ENCODE measurements at regions not wholly inside any gene's neighbourhood (a gene's known extent, or its start where the extent isn't known, plus 50 kb on each side); places are given as distances from the start of the nearest gene placed in this dataset.
"Not testable (repeated sequence)": the region's sequence is repeated elsewhere in the genome, so short reads cannot be mapped to it uniquely, and the experiment has no call there.

DNA sequence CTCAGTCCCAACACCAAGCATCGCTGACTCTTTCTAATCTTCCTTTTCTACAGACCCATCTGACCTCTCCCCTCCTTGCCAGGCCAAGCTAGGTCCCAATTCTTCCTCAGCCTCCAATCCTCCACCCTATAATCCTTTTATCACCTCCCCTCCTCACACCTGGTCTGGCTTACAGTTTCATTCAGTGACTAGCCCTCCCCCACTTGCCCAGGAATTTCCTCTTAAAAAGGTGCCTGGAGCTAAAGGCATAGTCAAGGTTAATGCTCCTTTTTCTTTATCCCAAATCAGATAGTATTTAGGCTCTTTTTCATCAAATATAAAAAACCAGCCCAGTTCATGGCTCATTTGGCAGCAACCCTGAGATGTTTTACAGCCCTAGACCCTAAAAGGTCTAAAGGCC, 327.1 kb upstream of the KCNMB2 start:
- DNase-seq (ENCODE audit: low read depth), result not testable (repeated sequence)

DNA sequence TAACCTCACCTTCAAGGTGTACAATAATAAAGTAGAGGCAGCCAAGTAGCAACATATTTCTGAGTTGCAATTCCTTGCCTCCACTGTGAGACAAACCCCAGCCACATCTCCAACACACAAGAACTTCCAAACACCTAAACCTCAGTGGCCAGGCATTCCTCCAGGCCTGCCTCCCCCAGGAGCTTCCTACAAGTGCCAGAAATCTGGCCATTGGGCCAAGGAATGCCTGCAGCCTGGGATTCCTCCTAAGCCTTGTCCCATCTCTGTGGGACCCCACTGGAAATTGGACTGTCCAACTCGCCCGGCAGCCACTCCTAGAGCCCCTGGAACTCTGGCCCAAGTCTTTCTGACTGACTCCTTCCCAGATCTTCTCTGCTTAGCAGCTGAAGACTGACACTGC, 326.6 kb upstream of the KCNMB2 start:
- not testable (repeated sequence) for DNase-seq (ENCODE audit: low read depth)

DNA sequence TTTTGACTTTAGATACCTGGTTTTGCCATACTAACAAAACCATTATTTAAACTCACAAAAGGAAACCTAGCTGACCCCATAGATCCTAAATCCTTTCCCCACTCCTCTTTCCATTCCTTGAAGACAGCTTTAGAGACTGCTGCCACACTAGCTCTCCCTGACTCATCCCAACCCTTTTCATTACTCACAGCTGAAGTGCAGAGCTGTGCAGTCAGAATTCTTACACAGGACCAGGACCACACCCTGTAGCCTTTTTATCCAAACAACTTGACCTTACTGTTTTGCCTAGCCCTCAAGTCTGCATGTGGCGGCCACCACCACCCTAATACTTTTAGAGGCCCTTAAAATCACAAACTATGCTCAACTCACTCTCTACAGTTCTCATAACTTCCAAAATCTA, 325.1 kb upstream of the KCNMB2 start:
- DNase-seq (ENCODE audit: low read depth), result not testable (repeated sequence)

- no peak for DNase-seq (ENCODE audit: low read depth)
Measured at GRCh38 chr3:178217479-178217878, 318.8 kb upstream of the KCNMB2 start.

GRCh38 chr3:178218231-178218630, 318.0 kb upstream of the KCNMB2 start:
- DNase-seq (ENCODE audit: low read depth), result no peak

DNA sequence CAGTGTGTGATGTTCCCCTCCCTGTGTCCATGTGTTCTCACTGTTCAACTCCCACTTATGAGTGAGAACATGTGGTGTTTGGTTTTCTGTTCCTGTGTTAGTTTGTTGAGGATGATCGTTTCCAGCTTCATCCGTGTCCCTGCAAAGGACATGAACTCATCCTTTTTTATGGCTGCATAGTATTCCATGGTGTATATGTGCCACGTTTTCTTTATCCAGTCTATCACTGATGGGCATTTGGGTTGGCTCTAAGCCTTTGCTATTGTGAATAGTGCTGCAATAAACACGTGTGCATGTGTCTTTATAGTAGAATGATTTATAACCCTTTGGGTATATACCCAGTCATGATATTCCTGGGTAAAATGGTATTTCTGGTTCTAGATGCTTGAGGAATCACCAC, 316.6 kb upstream of the KCNMB2 start:
- not testable (repeated sequence) for DNase-seq (ENCODE audit: low read depth)

GRCh38 chr3:178223876-178224275, 312.4 kb upstream of the KCNMB2 start:
- DNase-seq (ENCODE audit: low read depth), result no peak

DNA sequence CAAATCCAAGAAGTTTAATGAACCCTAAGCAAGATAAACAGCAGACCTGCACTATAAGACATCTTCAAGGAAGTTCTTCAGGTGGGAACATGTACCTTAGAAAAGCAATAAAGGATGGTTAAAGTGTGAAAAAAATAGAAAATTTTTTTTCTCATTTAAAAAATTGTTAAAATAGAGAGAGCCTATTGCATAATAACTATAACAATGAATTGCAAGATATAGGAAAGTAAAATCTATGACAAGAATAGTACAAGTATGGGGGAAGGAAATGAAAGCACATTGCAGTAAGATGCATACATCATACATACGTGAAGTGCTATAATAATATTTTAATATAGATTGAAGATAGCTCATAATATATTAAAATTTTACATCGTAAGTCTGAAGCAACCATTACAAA, 310.1 kb upstream of the KCNMB2 start:
- DNase-seq (ENCODE audit: low read depth), result no peak

GRCh38 chr3:178231645-178232044, 304.6 kb upstream of the KCNMB2 start:
- no peak for DNase-seq (ENCODE audit: low read depth)

GRCh38 chr3:178233371-178234071, 302.7 kb upstream of the KCNMB2 start:
- no peak for DNase-seq (ENCODE audit: low read depth)

DNA sequence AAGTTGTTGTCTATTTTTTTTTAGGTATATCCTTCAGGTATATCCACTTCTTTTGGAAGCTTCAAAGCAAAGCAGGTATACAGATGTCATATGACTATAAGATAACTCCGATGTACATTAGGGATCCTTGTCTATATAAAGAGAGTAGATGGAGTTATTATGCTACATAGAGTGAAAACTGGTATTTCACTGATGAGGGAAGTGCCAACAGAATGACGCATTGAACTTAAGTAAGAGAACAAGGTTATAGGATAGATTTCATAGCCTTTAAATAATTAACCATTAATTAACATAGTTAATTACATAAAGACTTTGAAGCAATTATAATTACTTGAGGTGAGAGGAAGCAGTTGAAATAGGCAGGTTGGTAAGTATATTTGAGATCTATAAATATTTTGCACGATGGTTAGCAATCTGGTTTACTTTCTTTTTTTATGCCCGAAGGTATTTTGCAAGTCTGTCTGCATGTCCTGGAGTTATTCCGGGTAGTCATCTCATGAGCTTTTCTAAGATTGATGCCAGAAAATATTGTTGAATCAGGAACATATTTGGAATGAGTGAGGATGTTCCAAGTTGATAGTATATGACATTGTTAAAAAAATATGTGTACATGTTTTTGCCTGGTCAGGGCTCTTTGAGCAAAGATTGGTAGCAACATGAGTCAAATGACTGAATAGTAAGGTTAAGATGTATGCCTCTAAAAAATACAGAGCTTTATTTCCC, 299.5 kb upstream of the KCNMB2 start:
- no peak for DNase-seq (ENCODE audit: low read depth)

DNA sequence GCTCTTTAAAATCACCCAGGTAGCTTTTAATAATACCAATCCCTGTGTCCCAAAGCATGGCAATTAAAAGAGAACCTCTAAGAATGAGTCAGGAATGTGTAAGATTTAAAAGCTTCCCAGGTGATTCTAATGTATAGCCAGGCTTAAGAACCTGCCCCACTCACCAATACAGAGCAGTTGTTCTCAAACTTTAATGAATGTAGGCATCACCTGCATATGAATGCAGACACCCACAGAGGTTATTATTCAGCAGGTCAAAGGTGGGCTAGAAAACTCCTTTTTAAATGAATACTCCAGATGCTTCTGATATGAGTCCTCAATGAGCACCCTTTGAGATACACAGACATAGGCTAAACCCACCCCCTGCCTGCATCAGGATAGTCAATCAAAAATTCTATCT, 298.1 kb upstream of the KCNMB2 start:
- no peak for DNase-seq (ENCODE audit: low read depth)

DNA sequence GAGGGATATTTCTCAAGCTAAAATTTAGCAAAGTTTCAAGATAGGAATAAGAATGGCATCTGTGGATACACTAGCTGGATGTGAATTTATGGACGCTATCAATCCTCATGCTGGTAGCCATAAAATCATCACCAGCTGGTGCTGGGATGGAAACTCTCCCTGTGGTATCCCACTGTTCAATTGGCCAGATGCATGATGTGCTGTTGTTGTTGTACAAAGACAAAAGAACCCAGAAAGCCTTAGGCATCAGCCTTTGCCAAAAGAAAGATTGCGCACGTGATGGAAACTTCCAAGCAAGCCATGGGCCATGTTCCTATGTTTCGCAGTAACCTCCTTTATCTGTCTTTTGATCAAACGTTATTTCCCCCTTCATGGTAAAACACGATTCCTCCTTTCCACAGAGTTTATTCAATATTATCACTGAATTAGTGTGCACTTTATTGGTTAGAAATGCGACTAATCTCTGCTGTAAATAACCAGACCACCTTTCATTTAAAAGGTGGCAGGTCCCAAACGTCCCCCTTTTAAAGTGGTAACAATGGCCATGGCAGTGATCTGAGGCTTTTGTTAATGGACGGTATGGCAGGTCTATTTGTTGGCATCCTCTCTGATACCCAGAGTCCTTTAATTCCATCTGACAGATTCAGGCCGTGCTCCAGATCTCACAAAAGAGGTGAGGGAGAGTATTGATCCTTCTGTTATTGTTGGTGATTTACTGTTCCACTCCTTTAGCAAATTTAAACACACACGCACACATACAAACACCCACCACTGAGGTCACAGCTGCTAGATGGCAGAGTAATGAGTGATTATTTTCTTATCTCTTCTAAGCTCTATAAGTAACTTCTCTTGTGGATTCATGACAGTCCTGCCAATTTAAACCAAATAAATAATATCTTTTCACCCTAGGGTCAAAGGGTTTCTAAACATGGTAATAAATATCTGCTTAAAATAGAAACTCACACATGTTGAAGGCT, 291.2 kb upstream of the KCNMB2 start:
- DNase-seq (ENCODE audit: low read depth), result no peak

DNA sequence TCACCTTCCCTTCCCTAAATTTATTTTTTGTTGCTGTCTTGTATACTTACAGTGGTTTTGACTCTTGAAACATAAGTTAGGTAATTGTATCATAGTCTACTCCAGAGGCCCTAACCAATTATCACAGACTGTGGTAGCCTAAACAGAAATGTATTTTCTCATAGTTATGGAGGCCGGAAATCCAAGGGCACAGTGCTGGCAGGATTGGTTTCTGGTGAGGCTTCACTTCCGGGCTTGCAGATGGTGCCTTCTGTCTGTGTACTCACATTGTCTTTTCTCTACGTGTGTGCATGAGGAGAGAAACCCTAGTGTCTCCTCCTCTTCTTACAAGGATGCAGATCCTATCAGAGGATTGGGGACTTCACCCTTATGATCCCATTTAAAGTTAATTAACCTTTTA, 290.2 kb upstream of the KCNMB2 start:
- no peak for DNase-seq (ENCODE audit: low read depth)

DNA sequence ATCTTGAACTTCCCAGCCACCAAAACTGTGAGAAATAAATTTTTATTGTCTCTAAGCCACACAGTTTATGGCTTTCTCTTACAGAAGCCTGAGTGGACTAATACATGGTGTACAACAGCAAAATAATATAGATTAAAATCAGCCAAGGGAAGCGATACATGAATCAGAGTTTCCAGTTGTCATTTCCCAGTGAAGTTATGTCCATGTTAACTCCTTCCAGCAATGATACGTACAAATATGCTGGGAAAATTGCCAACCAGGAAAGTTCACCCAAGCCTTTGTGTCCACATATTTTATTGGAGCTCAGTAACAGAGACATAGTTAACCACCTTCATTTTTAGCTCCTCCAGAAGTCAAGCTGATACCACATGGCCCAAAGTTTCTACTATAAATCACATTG, 280.9 kb upstream of the KCNMB2 start:
- no peak for DNase-seq (ENCODE audit: low read depth)

DNA sequence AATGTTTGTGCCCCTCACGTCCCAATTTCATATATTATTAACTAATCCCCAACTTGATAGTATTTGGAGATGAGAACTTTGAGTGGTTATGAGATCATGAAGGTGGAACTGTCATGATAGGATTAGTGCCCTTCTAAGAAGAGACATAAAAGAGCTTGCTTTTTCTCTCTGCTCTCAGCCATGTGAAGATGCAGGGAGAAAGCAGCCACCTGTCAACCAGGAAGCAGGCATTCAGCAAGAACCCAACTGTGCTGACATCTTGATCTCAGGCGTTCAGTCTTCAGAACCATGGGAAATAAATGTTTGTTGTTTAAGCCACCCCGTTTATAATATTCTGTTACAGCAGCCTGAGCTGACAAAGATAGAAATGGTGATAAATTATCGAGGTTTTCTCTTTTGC, 278.7 kb upstream of the KCNMB2 start:
- DNase-seq (ENCODE audit: low read depth), result no peak

DNA sequence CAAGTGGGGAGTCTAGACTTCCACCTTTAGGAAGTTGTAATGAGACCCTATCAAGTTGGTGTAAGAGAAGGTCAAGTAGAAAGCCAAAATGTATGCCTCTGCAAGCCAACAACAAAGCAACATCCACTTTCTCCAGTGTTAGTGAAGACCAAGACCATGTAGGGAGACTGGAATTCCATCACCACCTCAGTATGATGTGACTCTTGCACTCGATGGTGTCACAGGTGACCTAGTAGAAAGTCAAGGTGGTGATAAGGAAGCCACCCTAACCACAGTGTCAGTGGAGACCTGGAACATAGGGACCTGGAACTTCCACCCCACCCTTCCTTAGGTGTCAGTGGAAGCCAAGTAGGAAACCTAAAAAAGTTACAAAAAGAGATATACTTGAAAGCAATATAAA, 278.1 kb upstream of the KCNMB2 start:
- no peak for DNase-seq (ENCODE audit: low read depth)

- DNase-seq (ENCODE audit: low read depth), result no peak
Measured at GRCh38 chr3:178259703-178260102, 276.5 kb upstream of the KCNMB2 start.

GRCh38 chr3:178260887-178261565, 275.2 kb upstream of the KCNMB2 start:
- no peak for DNase-seq (ENCODE audit: low read depth)

- DNase-seq (ENCODE audit: low read depth), result no peak
Measured at GRCh38 chr3:178263236-178263916, 272.9 kb upstream of the KCNMB2 start.

DNA sequence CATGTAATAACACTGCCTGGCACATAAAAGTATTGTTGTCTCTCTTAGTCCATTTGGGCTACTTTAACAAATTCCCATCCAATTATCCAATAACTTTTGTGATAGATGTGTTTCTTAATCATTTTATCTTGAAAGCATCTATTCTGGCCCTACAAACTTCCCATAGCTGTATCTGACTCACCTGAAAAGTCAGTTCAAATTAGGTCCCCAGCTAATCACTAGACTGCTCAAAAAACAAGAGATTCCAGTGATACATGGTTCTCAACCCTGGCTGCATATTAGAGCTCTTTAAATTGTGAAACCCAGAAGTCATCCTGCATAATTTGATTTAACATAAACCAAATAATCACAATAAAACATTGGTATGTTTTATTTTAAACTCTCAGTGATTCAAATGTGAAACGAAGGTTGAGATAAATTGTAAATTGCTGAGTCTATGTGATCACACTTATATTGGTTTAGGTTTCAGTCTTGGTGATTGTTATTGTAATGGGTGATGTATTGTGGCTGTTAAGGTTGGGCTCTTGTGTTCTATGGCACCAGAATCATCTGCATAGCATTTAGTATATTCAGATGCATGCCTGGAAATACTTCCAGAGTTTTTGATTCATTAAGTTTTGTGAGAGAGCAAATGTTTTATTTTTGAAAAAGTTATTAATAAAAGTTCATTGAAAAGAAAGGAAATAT, 268.9 kb upstream of the KCNMB2 start:
- DNase-seq (ENCODE audit: low read depth), result no peak

Data from activated T-cell treated with anti-CD3 and anti-CD28 coated beads for 24 hours (primary cell).